ENCODE measurements at regions not wholly inside any gene's neighbourhood (a gene's known extent, or its start where the extent isn't known, plus 50 kb on each side); places are given as distances from the start of the nearest gene placed in this dataset.

- TF ChIP-seq CTCF (IDR thresholded peaks at IDR 0.05) (no peak), POLR2A (IDR thresholded peaks at IDR 0.05) (no peak)
Measured at GRCh38 chr11:101336858-101337257, 207.2 kb upstream of the PGR start.

All from adrenal gland (tissue), 5 donors.